ENCODE measurements at regions not wholly inside any gene's neighbourhood (a gene's known extent, or its start where the extent isn't known, plus 50 kb on each side); places are given as distances from the start of the nearest gene placed in this dataset.
"Not testable (repeated sequence)": the region's sequence is repeated elsewhere in the genome, so short reads cannot be mapped to it uniquely, and the experiment has no call there.

GRCh38 chr17:33564146-33564545 lies 271.1 kb upstream of the ASIC2 start:
- no peak for TF ChIP-seq CTCF (IDR thresholded peaks at IDR 0.05; ENCODE audit: extremely low read depth, missing control alignments)
- no peak for DNase-seq (ENCODE audit: low spot score)

- TF ChIP-seq CTCF (IDR thresholded peaks at IDR 0.05; ENCODE audit: extremely low read depth, missing control alignments): no peak
- no peak for DNase-seq (ENCODE audit: low spot score)
Measured at GRCh38 chr17:33567223-33567622, 274.1 kb upstream of the ASIC2 start.

GRCh38 chr17:33572615-33573014 lies 279.5 kb upstream of the ASIC2 start:
- DNase-seq (ENCODE audit: low spot score): no peak
- TF ChIP-seq CTCF (IDR thresholded peaks at IDR 0.05; ENCODE audit: extremely low read depth, missing control alignments): no peak

GRCh38 chr17:33574942-33575445 lies 281.9 kb upstream of the ASIC2 start:
- TF ChIP-seq CTCF (IDR thresholded peaks at IDR 0.05; ENCODE audit: extremely low read depth, missing control alignments): no peak
- DNase-seq (ENCODE audit: low spot score): no peak

- DNase-seq (ENCODE audit: low spot score): not testable (repeated sequence)
Measured at GRCh38 chr17:33579740-33580139, 286.6 kb upstream of the ASIC2 start.

- TF ChIP-seq CTCF (IDR thresholded peaks at IDR 0.05; ENCODE audit: extremely low read depth, missing control alignments): no peak
- no peak for DNase-seq (ENCODE audit: low spot score)
Measured at GRCh38 chr17:33580215-33580614, 287.1 kb upstream of the ASIC2 start.

GRCh38 chr17:33582661-33583060 lies 289.6 kb upstream of the ASIC2 start:
- TF ChIP-seq CTCF (IDR thresholded peaks at IDR 0.05; ENCODE audit: extremely low read depth, missing control alignments): no peak

GRCh38 chr17:33583518-33584417 lies 290.7 kb upstream of the ASIC2 start:
- no peak for DNase-seq (ENCODE audit: low spot score)
- no peak for TF ChIP-seq CTCF (IDR thresholded peaks at IDR 0.05; ENCODE audit: extremely low read depth, missing control alignments)

More at GRCh38 chr17:33582661-33583060, 289.6 kb upstream of the ASIC2 start:
- no peak for DNase-seq (ENCODE audit: low spot score)
